HCT116 (cell line): ENCODE measurements at regions not wholly inside any gene's neighbourhood (a gene's known extent, or its start where the extent isn't known, plus 50 kb on each side); places are given as distances from the start of the nearest gene placed in this dataset.

Source experiments
- CTCF ChIP-seq, 3 experiments: fragments of 200-600 bp in 1 of 3; sonication (generic) in 1 of 3; IDR thresholded peaks in 2 of 3; conservative IDR thresholded peaks in 1 of 3; 2 replicates each; pipeline ENCODE4 v1.5.1; 2012 to 2017; ENCODE audit warnings: low read depth in 2 of 3, low read length in 2 of 3, antibody characterized with exemption in 1 of 3, borderline replicate concordance in 1 of 3, control low read depth in 1 of 3, mild to moderate bottlenecking in 1 of 3, mixed read lengths in 1 of 3, mixed run types in 1 of 3, moderate library complexity in 1 of 3; ENCODE audit not compliant: insufficient read depth in 1 of 3
- EZH2 ChIP-seq: fragments of 200-600 bp; sonication (generic); IDR thresholded peaks from 2 replicates; pipeline ENCODE4 v1.6.1; 2017; ENCODE audit warnings: antibody characterized with exemption, mixed run types
- EZH2phosphoT487 ChIP-seq: fragments of 200-600 bp; IDR thresholded peaks from 2 replicates; pipeline ENCODE4 v1.6.1; 2018; ENCODE audit warnings: antibody characterized with exemption, borderline replicate concordance
- POLR2A ChIP-seq: IDR thresholded peaks from 2 replicates; pipeline ENCODE4 v1.7.0; 2011; ENCODE audit warnings: borderline replicate concordance; ENCODE audit not compliant: insufficient read depth, insufficient read length; ENCODE audit errors: extremely low read depth
- RAD21 ChIP-seq: IDR thresholded peaks from 2 replicates; pipeline ENCODE4 v1.6.1; 2012; ENCODE audit warnings: low read depth, mild to moderate bottlenecking
- TCF7L2 ChIP-seq: IDR thresholded peaks from 2 replicates; pipeline ENCODE4 v1.7.0; 2011; ENCODE audit warnings: borderline replicate concordance, inconsistent platforms; ENCODE audit not compliant: insufficient read depth, insufficient read length; ENCODE audit errors: extremely low read depth
- ZBTB33 ChIP-seq: IDR thresholded peaks from 2 replicates; pipeline ENCODE4 v1.6.1; 2011; ENCODE audit warnings: mild to moderate bottlenecking, low read length, moderate library complexity; ENCODE audit not compliant: insufficient replicate concordance; ENCODE audit errors: extremely low read depth
- ZNF274 ChIP-seq: fragments of 200-500 bp; sonication (Bioruptor generic); IDR thresholded peaks from 2 replicates; pipeline ENCODE4 v1.6.1; 2014; ENCODE audit warnings: mild to moderate bottlenecking, low read depth, low read length, inconsistent platforms

GRCh38 chr10:130230611-130231010 lies 94.4 kb downstream of the GLRX3 start:
- TF ChIP-seq ZNF274 (no peak), CTCF (IDR thresholded peaks at IDR 0.05 in 2 of 3, conservative IDR thresholded peaks at IDR 0.05 in 1 of 3; ENCODE audit: borderline replicate concordance in 1 of 3, insufficient read depth in 1 of 3, low read depth in 2 of 3, low read length in 2 of 3) (no peak), TCF7L2 (no peak), EZH2phosphoT487 (no peak), POLR2A (no peak), ZBTB33 (no peak), EZH2 (no peak), RAD21 (no peak)
